HL-60 (cell line): ENCODE measurements at regions not wholly inside any gene's neighbourhood (a gene's known extent, or its start where the extent isn't known, plus 50 kb on each side); places are given as distances from the start of the nearest gene placed in this dataset.

Experiments
- CTCF ChIP-seq: IDR thresholded peaks from one replicate; pipeline ENCODE4 v1.5.1; 2011; ENCODE audit warnings: low read length, control low read depth, inconsistent platforms; ENCODE audit not compliant: insufficient read depth
- POLR2AphosphoS5 ChIP-seq: IDR thresholded peaks from 2 replicates; pipeline ENCODE4 v1.6.1; 2012; ENCODE audit warnings: low read depth

GRCh38 chr9:28730111-28730510, 1156.8 kb upstream of the C9orf72 start:
- no peak for TF ChIP-seq CTCF
- TF ChIP-seq POLR2AphosphoS5: no peak
